ENCODE measurements at regions not wholly inside any gene's neighbourhood (a gene's known extent, or its start where the extent isn't known, plus 50 kb on each side); places are given as distances from the start of the nearest gene placed in this dataset.
A peak's percentile ranks its signal among the peaks of the same experiment; 100 is the strongest.
"Not testable (repeated sequence)": the region's sequence is repeated elsewhere in the genome, so short reads cannot be mapped to it uniquely, and the experiment has no call there.

DNA sequence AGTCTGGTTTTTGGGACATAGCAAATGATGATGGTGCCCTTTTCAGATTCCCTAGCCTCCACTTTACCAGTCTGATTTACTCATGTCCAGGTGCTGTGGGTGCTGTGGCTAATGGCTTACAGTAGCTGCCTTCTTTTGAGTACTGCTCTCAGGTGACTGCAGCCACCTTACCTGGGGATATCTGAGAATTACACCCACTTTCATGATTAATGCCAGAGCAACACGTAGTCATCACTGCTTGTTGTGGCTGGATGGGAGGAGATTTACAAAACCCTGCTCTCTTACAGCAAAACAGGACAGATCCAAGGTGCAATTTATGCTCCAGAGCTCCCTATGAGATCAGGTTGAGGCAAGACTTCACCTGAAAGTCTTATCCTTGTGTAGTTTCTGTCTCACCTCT lies 150.6 kb downstream of the PDCD6IP start:
- 90% methylated on average over 1 of the region's 1 CpG for WGBS
- H3K4me3 ChIP-seq (ENCODE audit: low read length in 2 of 2): no peak overlapping the region
- no peaks in the 10 kb centered on the region for H3K9me3 ChIP-seq (ENCODE audit: control insufficient read depth in 2 of 2, insufficient read depth in 1 of 2, low read length in 1 of 2)
- no peak overlapping the region for H3K27ac ChIP-seq (ENCODE audit: low read depth in 1 of 2, low read length in 1 of 2)
- H3K27me3 ChIP-seq (ENCODE audit: control insufficient read depth in 2 of 2, insufficient read depth in 1 of 2, low read length in 1 of 2): no peaks in the 10 kb centered on the region
- no peak for DNase-seq (ENCODE audit: low read depth in 6 of 9, low spot score in 9 of 9)
- H3K4me1 ChIP-seq (ENCODE audit: control insufficient read depth in 2 of 2, insufficient read depth in 2 of 2, low read length in 2 of 2): no peaks in the 10 kb centered on the region
- no peaks in the 10 kb centered on the region for H3K36me3 ChIP-seq (ENCODE audit: control insufficient read depth in 2 of 2, insufficient read depth in 2 of 2, low read length in 1 of 2)

DNA sequence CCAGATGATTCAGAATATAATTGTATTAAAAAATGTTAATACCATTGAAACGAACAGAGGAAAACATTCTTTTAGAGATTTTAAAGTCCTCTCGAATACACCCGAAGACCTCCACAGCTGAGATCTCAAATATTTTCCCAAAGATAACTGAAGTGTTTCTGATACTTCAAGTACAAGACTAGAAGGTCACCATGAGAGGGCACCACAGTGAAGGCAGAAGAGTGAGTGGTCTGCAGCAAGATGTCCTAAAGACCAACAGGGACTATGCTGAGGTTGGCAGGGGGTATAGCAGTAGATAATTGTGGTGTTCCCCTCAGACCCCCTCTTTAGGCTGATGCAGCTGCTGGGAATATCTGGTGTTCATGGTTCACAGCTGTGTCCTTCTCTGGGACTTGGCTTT lies 156.5 kb downstream of the PDCD6IP start:
- over 99% methylated on average over 3 of the region's 3 CpGs for WGBS
- DNase-seq (ENCODE audit: low read depth in 6 of 9, low spot score in 9 of 9): peak in 3 of 9 donors; percentile 1 to 37 (median 3)
- Histone ChIP-seq H3K27ac (ENCODE audit: low read depth in 1 of 2, low read length in 1 of 2) (no peak overlapping the region), H3K9me3 (ENCODE audit: control insufficient read depth in 2 of 2, insufficient read depth in 1 of 2, low read length in 1 of 2) (no peaks in the 10 kb centered on the region), H3K4me3 (ENCODE audit: low read length in 2 of 2) (no peak overlapping the region), H3K4me1 (ENCODE audit: control insufficient read depth in 2 of 2, insufficient read depth in 2 of 2, low read length in 2 of 2) (no peaks in the 10 kb centered on the region), H3K27me3 (ENCODE audit: control insufficient read depth in 2 of 2, insufficient read depth in 1 of 2, low read length in 1 of 2) (no peaks in the 10 kb centered on the region), H3K36me3 (ENCODE audit: control insufficient read depth in 2 of 2, insufficient read depth in 2 of 2, low read length in 1 of 2) (no peaks in the 10 kb centered on the region)

- 95% methylated on average over 2 of the region's 2 CpGs for WGBS
- no peak for DNase-seq (ENCODE audit: low read depth in 6 of 9, low spot score in 9 of 9)
- no peak overlapping the region for H3K4me3 ChIP-seq (ENCODE audit: low read length in 2 of 2)
- H3K9me3 ChIP-seq (ENCODE audit: control insufficient read depth in 2 of 2, insufficient read depth in 1 of 2, low read length in 1 of 2): no peaks in the 10 kb centered on the region
- no peaks in the 10 kb centered on the region for H3K27me3 ChIP-seq (ENCODE audit: control insufficient read depth in 2 of 2, insufficient read depth in 1 of 2, low read length in 1 of 2)
- H3K4me1 ChIP-seq (ENCODE audit: control insufficient read depth in 2 of 2, insufficient read depth in 2 of 2, low read length in 2 of 2): no peaks in the 10 kb centered on the region
- H3K27ac ChIP-seq (ENCODE audit: low read depth in 1 of 2, low read length in 1 of 2): no peak overlapping the region
- no peaks in the 10 kb centered on the region for H3K36me3 ChIP-seq (ENCODE audit: control insufficient read depth in 2 of 2, insufficient read depth in 2 of 2, low read length in 1 of 2)
These were observed 157.8 kb downstream of the PDCD6IP start for GRCh38 chr3:33956206-33956605.

DNA sequence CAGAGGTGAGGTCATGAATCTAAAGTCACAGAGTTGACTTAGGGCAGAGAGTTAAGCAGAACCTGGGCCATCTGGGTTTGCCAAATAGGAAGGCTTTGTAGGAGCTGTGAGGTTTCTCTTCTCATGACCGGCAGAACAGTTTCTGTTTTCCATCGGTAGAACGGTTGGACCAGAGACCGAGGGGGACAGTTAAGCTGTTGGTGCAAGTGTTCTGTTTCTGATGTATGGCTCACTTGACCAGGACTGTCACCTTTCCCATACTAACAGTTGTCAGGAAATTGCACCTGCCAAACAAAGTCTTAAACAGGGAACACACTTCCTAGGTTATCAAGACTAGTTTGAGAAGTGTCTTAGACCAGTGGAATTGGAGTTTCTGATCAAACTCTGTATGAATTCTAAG lies 158.3 kb downstream of the PDCD6IP start:
- no peaks in the 10 kb centered on the region for H3K4me1 ChIP-seq (ENCODE audit: control insufficient read depth in 2 of 2, insufficient read depth in 2 of 2, low read length in 2 of 2)
- DNase-seq (ENCODE audit: low read depth in 6 of 9, low spot score in 9 of 9): no peak
- WGBS: 91% methylated on average over 4 of the region's 4 CpGs
- no peak overlapping the region for H3K27ac ChIP-seq (ENCODE audit: low read depth in 1 of 2, low read length in 1 of 2)
- H3K9me3 ChIP-seq (ENCODE audit: control insufficient read depth in 2 of 2, insufficient read depth in 1 of 2, low read length in 1 of 2): no peaks in the 10 kb centered on the region
- H3K4me3 ChIP-seq (ENCODE audit: low read length in 2 of 2): no peak overlapping the region
- H3K36me3 ChIP-seq (ENCODE audit: control insufficient read depth in 2 of 2, insufficient read depth in 2 of 2, low read length in 1 of 2): no peaks in the 10 kb centered on the region
- no peaks in the 10 kb centered on the region for H3K27me3 ChIP-seq (ENCODE audit: control insufficient read depth in 2 of 2, insufficient read depth in 1 of 2, low read length in 1 of 2)

DNA sequence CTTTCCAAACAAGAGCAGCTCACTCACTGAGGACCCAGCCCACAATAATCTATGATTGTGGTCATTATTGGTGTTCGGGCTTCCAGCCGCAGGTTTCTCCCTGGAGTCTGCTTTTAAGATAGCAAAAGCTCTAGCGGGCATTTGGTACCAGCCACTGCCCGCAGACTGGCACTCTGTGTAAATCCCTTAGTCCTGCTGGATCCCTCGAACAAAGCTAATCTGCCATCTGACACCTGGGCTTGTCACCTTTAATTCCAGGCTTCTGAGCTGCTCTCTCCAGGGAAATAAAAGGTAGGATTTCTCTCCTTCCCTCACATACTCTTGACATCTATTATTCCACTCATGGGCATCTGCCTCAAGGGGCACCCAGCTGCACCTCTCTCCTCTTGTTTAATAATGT lies 158.7 kb downstream of the PDCD6IP start:
- Histone ChIP-seq H3K36me3 (ENCODE audit: control insufficient read depth in 2 of 2, insufficient read depth in 2 of 2, low read length in 1 of 2) (no peaks in the 10 kb centered on the region), H3K4me1 (ENCODE audit: control insufficient read depth in 2 of 2, insufficient read depth in 2 of 2, low read length in 2 of 2) (no peaks in the 10 kb centered on the region), H3K9me3 (ENCODE audit: control insufficient read depth in 2 of 2, insufficient read depth in 1 of 2, low read length in 1 of 2) (no peaks in the 10 kb centered on the region), H3K27ac (ENCODE audit: low read depth in 1 of 2, low read length in 1 of 2) (no peak overlapping the region), H3K4me3 (ENCODE audit: low read length in 2 of 2) (no peak overlapping the region), H3K27me3 (ENCODE audit: control insufficient read depth in 2 of 2, insufficient read depth in 1 of 2, low read length in 1 of 2) (no peaks in the 10 kb centered on the region)
- DNase-seq (ENCODE audit: low read depth in 6 of 9, low spot score in 9 of 9): no peak
- 98% methylated on average over 5 of the region's 5 CpGs for WGBS

DNA sequence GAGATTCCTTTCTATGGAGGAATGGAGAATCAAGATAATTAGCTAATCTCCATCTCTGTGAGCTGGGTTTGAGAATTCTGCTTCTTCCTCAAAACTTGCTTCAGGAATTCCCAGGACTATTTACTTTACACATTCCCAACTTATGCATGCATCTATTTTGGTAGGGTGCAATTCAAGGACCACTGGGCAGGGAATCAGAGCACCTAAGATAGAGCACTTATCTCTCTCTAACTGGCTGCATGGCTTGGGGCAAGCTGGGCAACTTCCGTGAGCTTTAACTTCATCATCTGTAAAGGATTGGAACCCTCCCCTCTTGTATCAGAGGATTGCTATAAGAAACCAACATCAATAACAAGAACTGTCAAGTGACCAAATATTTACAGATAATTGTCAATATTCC lies 160.2 kb downstream of the PDCD6IP start:
- DNase-seq (ENCODE audit: low read depth in 6 of 9, low spot score in 9 of 9): no peak
- 98% methylated on average over 1 of the region's 1 CpG for WGBS
- Histone ChIP-seq H3K27ac (ENCODE audit: low read depth in 1 of 2, low read length in 1 of 2) (no peak overlapping the region), H3K9me3 (ENCODE audit: control insufficient read depth in 2 of 2, insufficient read depth in 1 of 2, low read length in 1 of 2) (no peaks in the 10 kb centered on the region), H3K4me3 (ENCODE audit: low read length in 2 of 2) (no peak overlapping the region), H3K4me1 (ENCODE audit: control insufficient read depth in 2 of 2, insufficient read depth in 2 of 2, low read length in 2 of 2) (no peaks in the 10 kb centered on the region), H3K36me3 (ENCODE audit: control insufficient read depth in 2 of 2, insufficient read depth in 2 of 2, low read length in 1 of 2) (no peaks in the 10 kb centered on the region), H3K27me3 (ENCODE audit: control insufficient read depth in 2 of 2, insufficient read depth in 1 of 2, low read length in 1 of 2) (no peaks in the 10 kb centered on the region)

DNA sequence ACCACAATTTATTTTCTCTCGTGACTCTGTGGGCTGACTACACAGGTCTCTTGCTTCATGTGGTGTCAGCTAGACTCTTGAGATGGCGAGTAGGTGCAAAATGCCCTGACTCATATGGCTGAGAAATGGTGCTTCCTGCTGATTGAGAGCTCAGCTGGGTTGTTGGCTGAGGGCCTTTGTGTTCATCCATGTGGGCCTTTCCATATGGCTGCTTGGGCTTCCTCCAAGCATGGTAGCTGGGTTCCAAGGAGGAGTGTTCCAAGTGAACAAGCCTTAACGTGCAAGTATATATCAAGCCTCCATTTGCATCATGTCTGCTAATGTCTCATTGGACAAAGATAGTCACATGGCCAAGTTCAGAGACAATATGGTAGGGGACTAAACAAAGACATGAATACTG lies 164.0 kb downstream of the PDCD6IP start:
- Histone ChIP-seq H3K27ac (ENCODE audit: low read depth in 1 of 2, low read length in 1 of 2) (no peak overlapping the region), H3K9me3 (ENCODE audit: control insufficient read depth in 2 of 2, insufficient read depth in 1 of 2, low read length in 1 of 2) (no peaks in the 10 kb centered on the region), H3K36me3 (ENCODE audit: control insufficient read depth in 2 of 2, insufficient read depth in 2 of 2, low read length in 1 of 2) (no peaks in the 10 kb centered on the region), H3K27me3 (ENCODE audit: control insufficient read depth in 2 of 2, insufficient read depth in 1 of 2, low read length in 1 of 2) (no peaks in the 10 kb centered on the region), H3K4me1 (ENCODE audit: control insufficient read depth in 2 of 2, insufficient read depth in 2 of 2, low read length in 2 of 2) (no peaks in the 10 kb centered on the region), H3K4me3 (ENCODE audit: low read length in 2 of 2) (no peak overlapping the region)
- DNase-seq (ENCODE audit: low read depth in 6 of 9, low spot score in 9 of 9): no peak
- WGBS: 67% methylated on average over 3 of the region's 3 CpGs

DNA sequence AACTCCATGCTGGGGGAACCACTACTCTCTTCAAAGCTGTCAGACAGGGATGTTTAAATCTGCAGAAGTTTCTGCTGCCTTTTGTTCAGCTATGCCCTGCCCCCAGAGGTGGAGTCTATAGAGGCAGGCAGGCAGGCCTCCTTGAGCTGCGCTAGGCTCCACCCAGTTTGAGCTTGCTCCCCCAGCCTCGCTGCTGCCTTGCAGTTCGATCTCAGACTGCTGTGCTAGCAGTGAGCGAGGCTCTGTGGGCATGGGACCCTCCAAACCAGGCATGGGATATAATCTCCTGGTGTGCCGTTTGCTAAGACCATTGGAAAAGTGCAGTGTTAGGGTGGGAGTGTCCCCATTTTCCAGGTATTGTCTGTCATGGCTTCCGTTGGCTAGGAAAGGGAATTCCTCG lies 171.8 kb downstream of the PDCD6IP start:
- H3K27ac ChIP-seq (ENCODE audit: low read depth in 1 of 2, low read length in 1 of 2); H3K4me1 ChIP-seq (ENCODE audit: control insufficient read depth in 2 of 2, insufficient read depth in 2 of 2, low read length in 2 of 2); H3K9me3 ChIP-seq (ENCODE audit: control insufficient read depth in 2 of 2, insufficient read depth in 1 of 2, low read length in 1 of 2); H3K36me3 ChIP-seq (ENCODE audit: control insufficient read depth in 2 of 2, insufficient read depth in 2 of 2, low read length in 1 of 2); H3K4me3 ChIP-seq (ENCODE audit: low read length in 2 of 2); H3K27me3 ChIP-seq (ENCODE audit: control insufficient read depth in 2 of 2, insufficient read depth in 1 of 2, low read length in 1 of 2); DNase-seq (ENCODE audit: low read depth in 6 of 9, low spot score in 9 of 9): not testable (repeated sequence)
- WGBS: 95% methylated on average over 7 of the region's 7 CpGs

GRCh38 chr3:33971055-33971454 lies 172.6 kb downstream of the PDCD6IP start:
- WGBS: 96% methylated on average over 1 of the region's 1 CpG
- no peaks in the 10 kb centered on the region for H3K36me3 ChIP-seq (ENCODE audit: control insufficient read depth in 2 of 2, insufficient read depth in 2 of 2, low read length in 1 of 2)
- no peak for DNase-seq (ENCODE audit: low read depth in 6 of 9, low spot score in 9 of 9)
- H3K27me3 ChIP-seq (ENCODE audit: control insufficient read depth in 2 of 2, insufficient read depth in 1 of 2, low read length in 1 of 2): no peaks in the 10 kb centered on the region
- no peak overlapping the region for H3K4me3 ChIP-seq (ENCODE audit: low read length in 2 of 2)
- H3K27ac ChIP-seq (ENCODE audit: low read depth in 1 of 2, low read length in 1 of 2): no peak overlapping the region
- H3K4me1 ChIP-seq (ENCODE audit: control insufficient read depth in 2 of 2, insufficient read depth in 2 of 2, low read length in 2 of 2): no peaks in the 10 kb centered on the region
- peaks cover 0 to 7% of the 10 kb centered on the region in 2 donors for H3K9me3 ChIP-seq (ENCODE audit: control insufficient read depth in 2 of 2, insufficient read depth in 1 of 2, low read length in 1 of 2)

- WGBS: 97% methylated on average over 4 of the region's 4 CpGs
- DNase-seq (ENCODE audit: low read depth in 6 of 9, low spot score in 9 of 9): no peak
- Histone ChIP-seq H3K4me1 (ENCODE audit: control insufficient read depth in 2 of 2, insufficient read depth in 2 of 2, low read length in 2 of 2) (no peaks in the 10 kb centered on the region), H3K4me3 (ENCODE audit: low read length in 2 of 2) (no peak overlapping the region), H3K9me3 (ENCODE audit: control insufficient read depth in 2 of 2, insufficient read depth in 1 of 2, low read length in 1 of 2) (peaks cover 0 to 2% of the 10 kb centered on the region in 2 donors), H3K27ac (ENCODE audit: low read depth in 1 of 2, low read length in 1 of 2) (no peak overlapping the region), H3K36me3 (ENCODE audit: control insufficient read depth in 2 of 2, insufficient read depth in 2 of 2, low read length in 1 of 2) (no peaks in the 10 kb centered on the region), H3K27me3 (ENCODE audit: control insufficient read depth in 2 of 2, insufficient read depth in 1 of 2, low read length in 1 of 2) (no peaks in the 10 kb centered on the region)
These were observed 177.0 kb downstream of the PDCD6IP start for GRCh38 chr3:33975463-33975862.
